ENCODE measurements at regions not wholly inside any gene's neighbourhood (a gene's known extent, or its start where the extent isn't known, plus 50 kb on each side); places are given as distances from the start of the nearest gene placed in this dataset.

DNA sequence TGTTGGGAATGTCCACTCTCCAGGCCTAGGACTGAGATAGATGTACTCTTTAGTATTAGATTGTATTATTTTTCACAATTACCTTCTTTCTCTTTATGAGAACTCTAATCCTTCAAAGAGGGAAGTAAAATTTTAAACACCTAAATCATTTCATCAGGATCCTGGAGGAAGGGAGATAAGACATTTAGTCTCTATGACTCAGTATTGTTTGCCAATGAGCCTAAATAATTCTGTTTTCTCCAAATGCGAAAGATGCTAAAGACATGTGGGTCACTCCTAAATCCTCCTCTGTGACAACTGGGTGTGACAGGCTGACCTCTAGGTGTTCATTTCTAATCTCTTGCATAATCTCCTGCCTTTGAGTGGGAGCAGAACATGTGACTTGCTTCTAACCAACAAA, 1736.6 kb upstream of the MIR17HG start:
- DNase-seq (no peak), ATAC-seq (no peak)
- TF ChIP-seq, protein P1, sequence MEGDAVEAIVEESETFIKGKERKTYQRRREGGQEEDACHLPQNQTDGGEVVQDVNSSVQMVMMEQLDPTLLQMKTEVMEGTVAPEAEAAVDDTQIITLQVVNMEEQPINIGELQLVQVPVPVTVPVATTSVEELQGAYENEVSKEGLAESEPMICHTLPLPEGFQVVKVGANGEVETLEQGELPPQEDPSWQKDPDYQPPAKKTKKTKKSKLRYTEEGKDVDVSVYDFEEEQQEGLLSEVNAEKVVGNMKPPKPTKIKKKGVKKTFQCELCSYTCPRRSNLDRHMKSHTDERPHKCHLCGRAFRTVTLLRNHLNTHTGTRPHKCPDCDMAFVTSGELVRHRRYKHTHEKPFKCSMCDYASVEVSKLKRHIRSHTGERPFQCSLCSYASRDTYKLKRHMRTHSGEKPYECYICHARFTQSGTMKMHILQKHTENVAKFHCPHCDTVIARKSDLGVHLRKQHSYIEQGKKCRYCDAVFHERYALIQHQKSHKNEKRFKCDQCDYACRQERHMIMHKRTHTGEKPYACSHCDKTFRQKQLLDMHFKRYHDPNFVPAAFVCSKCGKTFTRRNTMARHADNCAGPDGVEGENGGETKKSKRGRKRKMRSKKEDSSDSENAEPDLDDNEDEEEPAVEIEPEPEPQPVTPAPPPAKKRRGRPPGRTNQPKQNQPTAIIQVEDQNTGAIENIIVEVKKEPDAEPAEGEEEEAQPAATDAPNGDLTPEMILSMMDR (IDR thresholded peaks at IDR 0.05) = no peak
- Histone ChIP-seq H3K4me1 (ENCODE audit: low read depth) (no peaks in the 10 kb centered on the region), H3K9me3 (peaks cover 18% of the 10 kb centered on the region), H3K36me3 (ENCODE audit: low read depth) (no peaks in the 10 kb centered on the region), H3K4me3 (no peak overlapping the region)
- intact Hi-C loops (cut with DNase I, micrococcal nuclease) = no loop called here

DNA sequence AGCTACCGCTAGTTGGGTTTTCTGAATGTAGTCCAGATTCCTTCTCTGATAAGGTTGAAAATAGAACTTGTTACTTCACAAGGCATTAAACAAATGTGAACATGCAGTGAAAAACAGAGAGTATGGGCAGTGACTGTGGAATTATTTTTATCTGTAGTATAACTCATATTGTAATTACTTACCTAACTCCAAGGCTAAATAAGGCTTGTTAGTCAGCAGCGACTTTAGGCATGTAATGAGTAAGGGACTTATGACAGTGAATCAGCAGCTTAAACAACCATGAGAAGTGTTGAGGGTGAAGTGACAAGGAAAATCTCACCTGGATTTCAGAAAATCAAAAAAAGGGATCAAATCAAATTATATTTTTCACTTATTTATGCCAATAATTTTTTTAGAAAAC, 1719.5 kb upstream of the MIR17HG start:
- ATAC-seq (no peak), DNase-seq (no peak)
- Histone ChIP-seq H3K9me3 (no peaks in the 10 kb centered on the region), H3K4me3 (no peak overlapping the region), H3K36me3 (ENCODE audit: low read depth) (no peaks in the 10 kb centered on the region), H3K4me1 (ENCODE audit: low read depth) (no peaks in the 10 kb centered on the region)
- intact Hi-C loops (cut with DNase I, micrococcal nuclease) = no loop called here
- TF ChIP-seq, protein P1 (IDR thresholded peaks at IDR 0.05) = no peak

DNA sequence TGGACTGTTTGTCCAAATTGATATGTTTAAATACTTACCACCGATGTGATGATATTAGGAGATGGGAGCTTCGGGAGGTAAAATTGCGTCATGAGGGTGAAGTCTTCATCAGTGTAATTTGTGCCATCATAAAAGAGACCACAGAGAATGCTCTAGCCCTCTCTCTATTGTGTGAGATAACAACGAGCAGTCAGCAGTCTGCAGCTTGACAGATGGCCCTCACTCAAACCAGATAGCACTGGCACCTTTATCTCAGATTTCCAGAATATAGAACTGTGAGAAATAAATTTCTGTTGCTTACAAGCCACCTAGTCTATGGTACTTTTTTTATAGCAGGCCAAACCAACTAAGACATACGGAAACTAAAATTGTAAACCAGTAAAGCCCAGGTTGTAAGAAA, 1718.9 kb upstream of the MIR17HG start:
- Histone ChIP-seq H3K36me3 (ENCODE audit: low read depth) (no peaks in the 10 kb centered on the region), H3K9me3 (no peaks in the 10 kb centered on the region), H3K4me3 (no peak overlapping the region), H3K4me1 (ENCODE audit: low read depth) (no peaks in the 10 kb centered on the region)
- DNase-seq (no peak), ATAC-seq (no peak)
- TF ChIP-seq, protein P1 (IDR thresholded peaks at IDR 0.05) = no peak
- intact Hi-C loops (cut with DNase I, micrococcal nuclease) = no loop called here

DNA sequence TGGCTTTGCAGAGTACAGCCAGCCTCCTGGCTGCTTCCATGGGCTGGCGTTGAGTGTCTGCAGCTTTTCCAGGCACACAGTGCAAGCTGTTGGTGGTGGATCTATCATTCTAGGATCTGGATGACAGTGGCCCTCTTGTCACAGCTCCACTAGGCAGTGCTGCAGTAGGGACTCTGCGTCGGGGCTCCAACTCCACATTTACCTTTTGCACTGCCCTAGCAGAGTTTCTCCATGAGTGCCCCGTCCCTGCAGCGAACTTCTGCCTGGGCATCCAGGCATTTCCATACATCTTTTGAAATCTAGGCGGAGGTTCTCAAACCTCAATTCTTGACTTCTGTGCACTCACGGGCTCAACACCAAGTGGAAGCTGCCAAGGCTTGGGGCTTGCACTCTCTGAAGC, 1697.3 kb upstream of the MIR17HG start:
- Histone ChIP-seq H3K4me1 (ENCODE audit: low read depth) (no peaks in the 10 kb centered on the region), H3K9me3 (peaks cover 6% of the 10 kb centered on the region), H3K36me3 (ENCODE audit: low read depth) (no peaks in the 10 kb centered on the region), H3K4me3 (no peak overlapping the region)
- DNase-seq = no peak
- TF ChIP-seq, protein P1 (IDR thresholded peaks at IDR 0.05) = no peak
- ATAC-seq = no peak
- intact Hi-C loops (cut with DNase I, micrococcal nuclease) = no loop called here

DNA sequence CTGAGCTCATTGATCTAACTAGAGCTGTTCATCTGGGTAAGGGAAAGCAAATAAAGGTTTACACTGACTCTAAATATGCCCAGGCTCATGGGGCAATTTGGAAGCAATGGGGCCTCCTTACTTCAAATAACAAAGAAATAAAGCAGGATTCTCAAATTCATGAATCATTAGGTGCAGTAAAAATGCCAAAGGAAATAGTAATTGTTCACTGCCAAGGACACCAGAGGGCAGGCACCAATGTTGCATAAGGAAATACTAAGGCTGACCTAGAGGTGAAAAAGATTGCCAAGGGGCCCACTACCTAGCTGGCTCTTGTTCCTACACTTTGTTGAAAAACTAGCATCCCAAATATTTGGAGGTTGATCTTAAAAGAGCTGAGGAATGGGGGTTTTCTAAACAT, 1686.7 kb upstream of the MIR17HG start:
- no peaks in the 10 kb centered on the region for H3K9me3 ChIP-seq
- intact Hi-C loops (cut with DNase I, micrococcal nuclease) = no loop called here
- H3K4me1 ChIP-seq (ENCODE audit: low read depth) = no peaks in the 10 kb centered on the region
- H3K4me3 ChIP-seq = no peak overlapping the region
- no peaks in the 10 kb centered on the region for H3K36me3 ChIP-seq (ENCODE audit: low read depth)
- TF ChIP-seq, protein P1 (IDR thresholded peaks at IDR 0.05) = no peak
- DNase-seq (no peak), ATAC-seq (no peak)

DNA sequence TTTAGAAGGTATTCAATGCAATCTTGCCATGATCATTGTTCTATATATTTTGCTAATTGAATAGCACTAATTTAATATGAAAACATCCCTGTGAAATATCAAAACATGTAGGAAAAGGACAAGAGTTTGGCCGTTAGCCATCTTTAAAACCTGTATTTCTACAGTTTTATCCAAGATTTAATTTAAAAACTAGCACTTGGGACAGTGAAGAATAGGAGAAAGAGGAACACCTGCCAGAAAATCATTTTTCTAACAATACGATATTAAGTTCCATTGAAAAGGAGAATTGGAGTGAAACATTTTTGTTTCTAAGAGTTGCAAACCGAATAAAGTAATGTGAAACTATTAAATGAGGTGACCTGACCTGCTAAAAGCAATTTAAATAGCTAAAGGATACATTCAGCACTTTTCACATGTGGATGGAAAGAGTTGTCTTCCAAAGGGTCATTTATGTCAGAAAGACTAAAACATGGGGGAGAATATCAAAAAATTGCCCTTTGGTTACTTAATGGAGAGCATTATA, 1673.6 kb upstream of the MIR17HG start:
- TF ChIP-seq, protein P1 (IDR thresholded peaks at IDR 0.05) = no peak
- DNase-seq (no peak), ATAC-seq (no peak)
- intact Hi-C loops (cut with DNase I, micrococcal nuclease) = no loop called here
- Histone ChIP-seq H3K4me1 (ENCODE audit: low read depth) (no peaks in the 10 kb centered on the region), H3K9me3 (no peaks in the 10 kb centered on the region), H3K36me3 (ENCODE audit: low read depth) (no peaks in the 10 kb centered on the region), H3K4me3 (no peak overlapping the region)
